C4-2B (cell line): ENCODE measurements at regions not wholly inside any gene's neighbourhood (a gene's known extent, or its start where the extent isn't known, plus 50 kb on each side); places are given as distances from the start of the nearest gene placed in this dataset.

ENCODE experiments used
- H3K27ac ChIP-seq: fragments of 450-650 bp; 2 replicates; pipeline ENCODE4 v1.5.1; 2017
- ZFX ChIP-seq: fragments of 450-650 bp; IDR thresholded peaks from 2 replicates; pipeline ENCODE4 v1.6.1; 2017
- TF ChIP-seq, protein P1 (sequence below): fragments of 450-650 bp; conservative IDR thresholded peaks from 2 replicates; pipeline ENCODE4 v1.5.1; 2017; ENCODE audit warnings: mild to moderate bottlenecking

DNA sequence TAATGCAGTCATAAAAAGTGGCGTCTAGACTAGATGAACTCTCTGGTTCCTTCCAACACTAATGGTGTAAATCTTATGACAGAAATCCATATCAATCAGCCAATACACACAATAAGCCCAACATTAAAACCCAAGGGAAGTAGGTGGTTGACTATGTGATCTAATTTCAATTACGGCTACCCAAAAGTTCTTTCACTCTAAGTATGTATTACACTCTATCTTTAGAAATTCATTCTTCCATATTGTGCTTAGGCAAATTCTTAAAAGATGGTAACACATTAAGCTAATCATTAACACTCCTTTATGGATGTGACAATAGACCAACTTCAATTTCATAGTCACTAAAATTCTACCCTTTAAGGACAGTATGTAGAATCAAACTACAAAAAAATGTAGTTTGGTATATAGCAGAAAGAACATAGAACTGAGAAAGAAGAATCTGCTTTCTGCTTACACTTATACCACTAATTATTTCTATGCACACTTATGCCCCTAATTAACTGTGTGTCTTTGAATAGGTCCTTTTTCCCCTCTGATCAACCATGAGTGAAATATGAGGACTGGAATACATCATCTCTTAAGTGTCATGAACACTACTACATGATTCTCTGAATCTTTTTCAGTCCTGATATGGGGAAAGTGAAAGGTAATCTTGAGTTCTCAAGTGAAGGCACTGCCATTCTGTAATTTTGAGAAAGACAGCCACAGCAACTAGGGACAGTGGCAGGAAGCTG lies 557.6 kb downstream of the IGSF11 start:
- TF ChIP-seq ZFX = no peak
- TF ChIP-seq, protein P1, sequence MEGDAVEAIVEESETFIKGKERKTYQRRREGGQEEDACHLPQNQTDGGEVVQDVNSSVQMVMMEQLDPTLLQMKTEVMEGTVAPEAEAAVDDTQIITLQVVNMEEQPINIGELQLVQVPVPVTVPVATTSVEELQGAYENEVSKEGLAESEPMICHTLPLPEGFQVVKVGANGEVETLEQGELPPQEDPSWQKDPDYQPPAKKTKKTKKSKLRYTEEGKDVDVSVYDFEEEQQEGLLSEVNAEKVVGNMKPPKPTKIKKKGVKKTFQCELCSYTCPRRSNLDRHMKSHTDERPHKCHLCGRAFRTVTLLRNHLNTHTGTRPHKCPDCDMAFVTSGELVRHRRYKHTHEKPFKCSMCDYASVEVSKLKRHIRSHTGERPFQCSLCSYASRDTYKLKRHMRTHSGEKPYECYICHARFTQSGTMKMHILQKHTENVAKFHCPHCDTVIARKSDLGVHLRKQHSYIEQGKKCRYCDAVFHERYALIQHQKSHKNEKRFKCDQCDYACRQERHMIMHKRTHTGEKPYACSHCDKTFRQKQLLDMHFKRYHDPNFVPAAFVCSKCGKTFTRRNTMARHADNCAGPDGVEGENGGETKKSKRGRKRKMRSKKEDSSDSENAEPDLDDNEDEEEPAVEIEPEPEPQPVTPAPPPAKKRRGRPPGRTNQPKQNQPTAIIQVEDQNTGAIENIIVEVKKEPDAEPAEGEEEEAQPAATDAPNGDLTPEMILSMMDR = no peak
- no peak overlapping the region for H3K27ac ChIP-seq

DNA sequence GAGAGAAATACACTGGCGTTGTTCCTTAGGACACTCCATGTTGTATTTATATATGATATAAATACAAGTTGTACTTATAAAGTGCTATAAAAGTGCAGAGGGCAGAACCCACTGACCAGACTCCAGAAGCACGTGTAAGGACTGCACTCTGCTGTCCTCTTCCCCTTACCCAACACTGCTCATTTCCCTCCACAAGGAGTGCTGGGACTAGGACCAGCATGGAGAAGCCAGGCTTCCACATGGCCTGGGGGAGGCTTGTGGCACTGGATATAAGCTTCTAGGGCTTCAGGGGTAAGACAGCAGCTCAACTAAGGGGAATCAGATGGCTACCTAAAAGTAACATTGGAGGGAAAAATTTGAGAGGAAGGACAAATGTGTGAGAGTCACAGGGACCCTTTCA lies 556.9 kb downstream of the IGSF11 start:
- no peak overlapping the region for H3K27ac ChIP-seq
- TF ChIP-seq, protein P1 = no peak
- TF ChIP-seq ZFX = no peak

DNA sequence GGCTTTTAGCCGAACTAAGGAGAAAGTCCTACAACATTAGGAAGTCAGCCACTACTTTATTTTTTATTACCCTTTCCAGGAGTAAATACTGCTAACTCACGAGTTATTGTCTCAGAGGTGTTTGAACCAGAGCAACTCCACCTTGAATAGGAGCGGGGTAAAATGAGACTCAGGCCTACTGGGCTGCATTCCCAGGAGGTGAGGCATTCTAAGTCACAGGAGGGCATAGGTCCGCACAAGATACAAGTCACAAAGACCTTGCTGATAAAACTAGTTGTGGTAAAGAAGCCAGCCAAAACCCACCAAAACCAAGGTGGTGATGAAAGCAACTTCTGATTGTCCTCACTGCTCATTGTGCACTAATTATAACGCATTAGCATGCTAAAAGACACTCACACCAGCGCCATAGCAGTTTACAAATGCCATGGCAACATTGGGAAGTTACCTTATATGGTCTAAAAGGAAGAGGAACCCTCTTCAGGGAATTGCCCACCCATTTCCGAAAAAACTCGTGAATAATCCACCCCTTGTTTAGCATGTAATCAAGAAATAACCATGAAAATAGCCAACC lies 555.9 kb downstream of the IGSF11 start:
- H3K27ac ChIP-seq = no peak overlapping the region
- TF ChIP-seq, protein P1 = no peak
- TF ChIP-seq ZFX = no peak

DNA sequence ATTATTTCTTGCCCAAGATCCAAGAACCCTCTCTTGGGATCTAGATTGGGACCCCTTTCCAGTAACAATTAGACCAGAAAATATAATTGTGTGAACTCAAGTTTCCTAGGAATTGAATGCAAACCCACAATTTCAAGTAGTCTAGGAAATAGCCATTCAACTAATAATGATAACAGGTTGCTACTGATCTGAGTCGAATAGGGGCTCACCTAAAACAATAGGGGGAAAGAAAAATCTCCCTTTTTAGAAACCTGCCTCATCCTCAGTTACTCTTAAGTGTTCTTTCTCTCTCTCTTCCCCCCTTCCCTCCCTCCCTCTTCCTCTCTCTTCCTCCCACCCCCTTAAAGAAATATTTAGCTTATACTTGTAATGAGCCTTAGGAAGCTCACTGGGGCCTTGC lies 555.3 kb downstream of the IGSF11 start:
- TF ChIP-seq, protein P1 = no peak
- no peak for TF ChIP-seq ZFX
- H3K27ac ChIP-seq = no peak overlapping the region

DNA sequence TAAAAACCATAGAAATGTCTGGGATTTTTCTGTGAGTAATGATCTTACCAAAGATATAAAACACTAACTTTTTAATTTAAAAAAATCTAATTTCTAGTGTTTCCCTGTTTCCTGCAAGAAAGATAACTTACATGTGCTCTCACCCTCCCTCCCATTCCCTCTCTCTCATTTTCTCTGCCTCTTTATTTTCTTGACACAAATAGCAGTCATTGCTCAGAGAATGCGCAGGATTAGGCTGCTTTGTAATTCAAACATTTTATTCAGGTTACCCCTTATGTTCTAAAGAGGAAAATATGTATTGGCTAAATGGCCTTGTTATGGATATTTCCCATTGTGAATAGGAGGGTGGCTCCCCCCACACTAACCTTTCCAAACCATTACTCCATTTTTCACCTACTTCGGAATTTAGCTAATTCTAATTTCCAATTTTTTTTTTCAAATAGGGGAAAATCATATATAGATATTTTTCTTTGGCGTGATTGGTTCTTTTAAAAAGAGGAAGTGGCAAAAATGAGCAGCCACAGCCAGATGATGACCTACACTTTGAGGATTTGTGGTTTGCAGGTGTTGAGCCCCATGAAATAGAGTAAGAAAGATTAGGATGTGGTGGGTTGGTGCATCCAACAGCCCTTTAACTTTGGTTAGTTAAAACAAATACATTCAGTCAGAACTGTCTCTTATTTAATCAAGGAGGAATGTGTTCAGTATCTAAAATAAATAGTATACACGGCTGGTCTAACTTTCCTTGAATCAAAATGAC lies 554.4 kb downstream of the IGSF11 start:
- no peak overlapping the region for H3K27ac ChIP-seq

DNA sequence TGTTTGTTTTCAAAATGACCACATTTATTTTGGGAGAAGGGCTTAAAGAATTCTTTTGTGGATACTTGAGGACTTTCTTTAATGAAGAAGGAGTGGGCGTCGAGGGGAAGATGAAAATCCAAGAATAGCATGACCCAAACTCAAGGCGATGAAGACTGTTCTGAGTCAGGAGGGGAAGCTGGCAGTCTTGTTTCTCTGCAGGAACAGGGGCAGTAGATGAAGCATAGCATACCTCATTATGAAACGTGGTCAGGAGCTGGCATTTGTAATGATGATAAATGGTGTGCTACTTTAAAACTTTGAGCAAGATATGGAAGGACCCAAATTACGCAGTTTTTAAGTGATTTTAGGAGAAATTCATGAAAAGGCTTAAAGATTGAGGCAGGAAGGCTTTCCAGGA lies 549.0 kb downstream of the IGSF11 start:
- no peak overlapping the region for H3K27ac ChIP-seq
- no peak for TF ChIP-seq ZFX

More for the DNA sequence above, 554.4 kb downstream of the IGSF11 start:
- TF ChIP-seq, protein P1 = no peak
- no peak for TF ChIP-seq ZFX

DNA sequence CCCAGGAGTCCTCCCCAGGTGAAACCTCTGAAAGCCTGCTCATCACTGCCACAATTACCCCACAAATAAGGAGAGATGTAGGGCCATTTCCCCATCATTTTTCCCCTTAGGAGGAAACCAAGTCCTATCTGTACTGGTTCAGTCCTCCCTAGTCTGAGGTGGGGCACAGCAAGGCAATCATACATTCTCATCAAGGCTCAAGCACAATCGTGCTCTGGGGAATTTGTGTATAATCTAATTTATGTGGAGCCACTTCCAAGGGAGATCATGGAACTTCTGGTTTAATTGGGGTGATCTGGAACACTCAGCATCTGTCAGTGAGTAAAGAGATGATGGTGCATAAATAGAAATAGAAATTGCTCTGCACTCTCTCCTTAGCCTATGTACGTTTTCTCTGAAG lies 546.9 kb downstream of the IGSF11 start:
- no peak for TF ChIP-seq ZFX
- TF ChIP-seq, protein P1 = no peak
- H3K27ac ChIP-seq = no peak overlapping the region
